ENCODE measurements at regions not wholly inside any gene's neighbourhood (a gene's known extent, or its start where the extent isn't known, plus 50 kb on each side); places are given as distances from the start of the nearest gene placed in this dataset.
"Not testable (repeated sequence)": the region's sequence is repeated elsewhere in the genome, so short reads cannot be mapped to it uniquely, and the experiment has no call there.

DNA sequence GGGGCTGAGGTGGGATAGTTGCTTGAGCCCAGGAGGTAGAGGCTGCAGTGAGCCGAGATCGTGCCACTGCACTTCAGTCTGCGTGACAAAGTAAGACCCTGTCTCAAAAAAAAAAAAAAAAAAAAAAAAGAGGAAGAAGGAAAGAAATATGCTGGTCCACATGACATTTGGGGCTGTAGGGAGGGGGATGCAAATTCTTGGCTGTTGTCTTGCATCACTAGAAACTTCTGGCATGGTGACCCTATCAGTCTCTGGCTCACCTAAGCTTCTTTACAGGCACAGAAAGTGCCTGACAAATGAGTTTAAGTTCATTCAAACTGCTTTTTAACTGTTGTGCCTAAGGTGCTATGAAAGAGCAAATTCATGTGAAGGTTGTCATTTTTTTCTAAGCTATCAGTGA lies 93.5 kb downstream of the NBPF8 start:
- H3K36me3 ChIP-seq (ENCODE audit: control insufficient read depth, insufficient read depth, low read length); DNase-seq (ENCODE audit: low read depth, low spot score); POLR2A ChIA-PET; BruUV-seq (replicated peaks); ATAC-seq; in situ Hi-C loops (cut with HindIII; ENCODE audit: low pct_unique_long_range_greater_than_20kb, low sequenced_read_pairs); H3K27ac ChIP-seq (ENCODE audit: low read length); intact Hi-C loops (cut with micrococcal nuclease; ENCODE audit: unreplicated experiment); H3K9me3 ChIP-seq (ENCODE audit: control insufficient read depth, insufficient read depth, low read depth, low read length); H3K4me1 ChIP-seq (ENCODE audit: control insufficient read depth, insufficient read depth, low read length); H3K4me3 ChIP-seq (ENCODE audit: low read depth in 2 of 2, low read length in 2 of 2); H3K27me3 ChIP-seq (ENCODE audit: control insufficient read depth, insufficient read depth, low read length); CTCF ChIA-PET: not testable (repeated sequence)

DNA sequence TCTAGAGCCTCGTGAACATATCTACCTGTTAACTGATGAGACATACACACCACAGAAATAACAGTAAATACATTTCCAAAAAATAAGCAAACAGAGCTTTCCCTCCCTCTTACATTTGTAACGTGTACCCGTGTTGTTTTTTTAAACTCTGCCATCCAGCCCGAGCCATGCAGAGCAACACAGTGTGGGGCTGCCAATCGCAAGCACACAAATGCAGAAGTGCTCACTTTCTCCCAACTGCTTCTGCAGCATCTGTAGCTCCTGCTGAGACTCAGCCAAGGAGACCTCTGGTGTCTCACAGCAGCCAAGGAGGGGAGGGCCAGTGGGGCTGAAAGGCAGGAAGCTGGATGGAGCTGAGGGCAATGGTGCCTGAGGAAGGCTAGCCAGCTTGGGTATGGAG lies 94.4 kb downstream of the NBPF8 start:
- H3K36me3 ChIP-seq (ENCODE audit: control insufficient read depth, insufficient read depth, low read length); CTCF ChIA-PET; H3K27me3 ChIP-seq (ENCODE audit: control insufficient read depth, insufficient read depth, low read length); in situ Hi-C loops (cut with HindIII; ENCODE audit: low pct_unique_long_range_greater_than_20kb, low sequenced_read_pairs); POLR2A ChIA-PET; intact Hi-C loops (cut with micrococcal nuclease; ENCODE audit: unreplicated experiment); DNase-seq (ENCODE audit: low read depth, low spot score); H3K27ac ChIP-seq (ENCODE audit: low read length); H3K9me3 ChIP-seq (ENCODE audit: control insufficient read depth, insufficient read depth, low read depth, low read length); H3K4me3 ChIP-seq (ENCODE audit: low read depth in 2 of 2, low read length in 2 of 2); BruUV-seq (replicated peaks); H3K4me1 ChIP-seq (ENCODE audit: control insufficient read depth, insufficient read depth, low read length); ATAC-seq: not testable (repeated sequence)

DNA sequence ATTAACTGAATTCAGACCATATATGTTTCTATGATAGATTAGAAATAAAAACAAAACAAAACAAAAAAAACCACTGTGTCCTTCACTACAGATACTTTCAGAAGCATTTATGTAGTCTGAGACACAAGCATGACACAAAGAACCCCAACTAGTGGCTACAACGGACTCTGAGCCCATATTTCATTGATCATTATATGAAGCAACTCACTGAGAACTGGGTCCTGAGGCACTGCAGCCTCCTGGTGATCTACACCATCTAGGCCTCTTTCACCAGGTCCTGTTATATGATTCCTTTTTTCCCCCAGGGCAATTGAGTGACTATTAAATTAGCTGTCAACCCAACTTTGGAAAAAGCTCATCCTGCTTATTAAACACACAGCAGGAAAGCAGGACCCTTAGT lies 98.3 kb downstream of the NBPF8 start:
- CTCF ChIA-PET, ATAC-seq: not testable (repeated sequence)

GRCh38 chr1:120513531-120513930 lies 98.7 kb downstream of the NBPF8 start:
- BruUV-seq (replicated peaks); H3K36me3 ChIP-seq (ENCODE audit: control insufficient read depth, insufficient read depth, low read length); H3K27me3 ChIP-seq (ENCODE audit: control insufficient read depth, insufficient read depth, low read length); intact Hi-C loops (cut with micrococcal nuclease; ENCODE audit: unreplicated experiment); ATAC-seq; DNase-seq (ENCODE audit: low read depth, low spot score); POLR2A ChIA-PET; in situ Hi-C loops (cut with HindIII; ENCODE audit: low pct_unique_long_range_greater_than_20kb, low sequenced_read_pairs); H3K27ac ChIP-seq (ENCODE audit: low read length); H3K9me3 ChIP-seq (ENCODE audit: control insufficient read depth, insufficient read depth, low read depth, low read length); H3K4me1 ChIP-seq (ENCODE audit: control insufficient read depth, insufficient read depth, low read length); CTCF ChIA-PET; H3K4me3 ChIP-seq (ENCODE audit: low read depth in 2 of 2, low read length in 2 of 2): not testable (repeated sequence)

More for the DNA sequence above, 98.3 kb downstream of the NBPF8 start:
- H3K27ac ChIP-seq (ENCODE audit: low read length); intact Hi-C loops (cut with micrococcal nuclease; ENCODE audit: unreplicated experiment); BruUV-seq (replicated peaks); DNase-seq (ENCODE audit: low read depth, low spot score); H3K27me3 ChIP-seq (ENCODE audit: control insufficient read depth, insufficient read depth, low read length); H3K4me3 ChIP-seq (ENCODE audit: low read depth in 2 of 2, low read length in 2 of 2); H3K36me3 ChIP-seq (ENCODE audit: control insufficient read depth, insufficient read depth, low read length); in situ Hi-C loops (cut with HindIII; ENCODE audit: low pct_unique_long_range_greater_than_20kb, low sequenced_read_pairs); H3K9me3 ChIP-seq (ENCODE audit: control insufficient read depth, insufficient read depth, low read depth, low read length); POLR2A ChIA-PET; H3K4me1 ChIP-seq (ENCODE audit: control insufficient read depth, insufficient read depth, low read length): not testable (repeated sequence)

DNA sequence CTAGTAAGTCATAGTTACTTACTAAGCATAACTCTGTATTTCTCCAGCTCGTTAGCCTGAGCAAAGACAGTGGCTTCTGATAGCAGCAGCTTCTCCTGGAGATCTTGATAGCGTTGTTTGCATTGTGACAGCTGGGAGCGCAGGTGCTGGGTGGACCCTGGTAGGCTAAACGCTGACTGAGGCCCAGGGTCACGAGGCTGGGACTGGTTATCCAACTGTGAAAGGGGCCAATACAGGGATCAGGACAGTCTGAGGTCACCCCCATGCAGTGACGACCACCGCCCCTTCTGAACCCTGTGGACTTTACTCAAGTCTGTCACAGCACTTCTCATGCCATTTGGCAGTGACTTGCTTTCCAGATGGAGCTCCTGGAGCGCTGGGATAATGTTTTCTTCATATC lies 104.4 kb downstream of the NBPF8 start:
- not testable (repeated sequence) for ATAC-seq

DNA sequence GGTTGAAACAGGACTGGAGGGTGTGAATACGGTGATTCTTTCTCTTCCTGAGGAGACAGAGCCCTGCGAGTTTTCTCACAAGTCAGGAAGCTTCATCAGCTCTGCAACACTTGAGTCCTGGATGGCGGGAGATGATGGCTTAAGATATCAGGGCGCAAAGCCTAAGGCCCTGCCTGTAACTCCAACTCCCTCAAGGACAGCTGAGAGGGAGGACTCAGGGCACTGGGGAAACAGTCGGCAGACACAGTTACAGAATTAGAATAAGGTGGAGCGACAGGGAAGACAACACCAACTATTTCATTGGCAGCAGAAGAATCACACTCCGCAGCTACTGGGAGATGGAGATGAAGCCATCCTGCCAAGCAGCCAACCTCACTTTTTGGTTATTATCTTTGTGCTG lies 109.6 kb downstream of the NBPF8 start:
- DNase-seq (ENCODE audit: low read depth, low spot score); H3K4me3 ChIP-seq (ENCODE audit: low read depth in 2 of 2, low read length in 2 of 2); H3K36me3 ChIP-seq (ENCODE audit: control insufficient read depth, insufficient read depth, low read length); CTCF ChIA-PET; BruUV-seq (replicated peaks); H3K4me1 ChIP-seq (ENCODE audit: control insufficient read depth, insufficient read depth, low read length); H3K27ac ChIP-seq (ENCODE audit: low read length); ATAC-seq; POLR2A ChIA-PET; in situ Hi-C loops (cut with HindIII; ENCODE audit: low pct_unique_long_range_greater_than_20kb, low sequenced_read_pairs); H3K9me3 ChIP-seq (ENCODE audit: control insufficient read depth, insufficient read depth, low read depth, low read length); intact Hi-C loops (cut with micrococcal nuclease; ENCODE audit: unreplicated experiment); H3K27me3 ChIP-seq (ENCODE audit: control insufficient read depth, insufficient read depth, low read length): not testable (repeated sequence)

More for the DNA sequence above, 104.4 kb downstream of the NBPF8 start:
- CTCF ChIA-PET; H3K27me3 ChIP-seq (ENCODE audit: control insufficient read depth, insufficient read depth, low read length); H3K36me3 ChIP-seq (ENCODE audit: control insufficient read depth, insufficient read depth, low read length); H3K9me3 ChIP-seq (ENCODE audit: control insufficient read depth, insufficient read depth, low read depth, low read length); H3K4me1 ChIP-seq (ENCODE audit: control insufficient read depth, insufficient read depth, low read length); in situ Hi-C loops (cut with HindIII; ENCODE audit: low pct_unique_long_range_greater_than_20kb, low sequenced_read_pairs); H3K4me3 ChIP-seq (ENCODE audit: low read depth in 2 of 2, low read length in 2 of 2); DNase-seq (ENCODE audit: low read depth, low spot score); intact Hi-C loops (cut with micrococcal nuclease; ENCODE audit: unreplicated experiment); H3K27ac ChIP-seq (ENCODE audit: low read length); BruUV-seq (replicated peaks); POLR2A ChIA-PET: not testable (repeated sequence)

DNA sequence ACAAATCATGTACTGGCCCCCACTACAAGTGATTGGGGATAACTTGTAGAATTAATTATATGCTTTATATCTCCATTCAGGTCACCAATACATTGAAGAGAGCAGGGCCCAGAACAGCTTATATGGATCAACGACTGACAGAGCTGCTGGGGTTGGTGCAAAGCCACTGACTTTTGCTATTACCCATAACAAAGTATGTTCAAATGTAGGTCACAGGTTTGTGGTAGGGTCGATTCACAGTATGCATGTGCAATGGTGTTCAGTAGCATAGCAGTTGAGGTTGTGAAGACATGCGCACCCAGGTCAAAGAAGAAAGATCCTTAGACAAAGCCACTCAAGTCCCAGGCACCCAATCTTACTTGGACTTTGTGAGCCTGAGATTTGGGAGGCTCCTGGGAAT lies 110.6 kb downstream of the NBPF8 start:
- H3K4me3 ChIP-seq (ENCODE audit: low read depth in 2 of 2, low read length in 2 of 2); H3K36me3 ChIP-seq (ENCODE audit: control insufficient read depth, insufficient read depth, low read length); POLR2A ChIA-PET; intact Hi-C loops (cut with micrococcal nuclease; ENCODE audit: unreplicated experiment); BruUV-seq (replicated peaks); H3K27ac ChIP-seq (ENCODE audit: low read length); H3K9me3 ChIP-seq (ENCODE audit: control insufficient read depth, insufficient read depth, low read depth, low read length); in situ Hi-C loops (cut with HindIII; ENCODE audit: low pct_unique_long_range_greater_than_20kb, low sequenced_read_pairs); H3K27me3 ChIP-seq (ENCODE audit: control insufficient read depth, insufficient read depth, low read length); DNase-seq (ENCODE audit: low read depth, low spot score); CTCF ChIA-PET; H3K4me1 ChIP-seq (ENCODE audit: control insufficient read depth, insufficient read depth, low read length); ATAC-seq: not testable (repeated sequence)

DNA sequence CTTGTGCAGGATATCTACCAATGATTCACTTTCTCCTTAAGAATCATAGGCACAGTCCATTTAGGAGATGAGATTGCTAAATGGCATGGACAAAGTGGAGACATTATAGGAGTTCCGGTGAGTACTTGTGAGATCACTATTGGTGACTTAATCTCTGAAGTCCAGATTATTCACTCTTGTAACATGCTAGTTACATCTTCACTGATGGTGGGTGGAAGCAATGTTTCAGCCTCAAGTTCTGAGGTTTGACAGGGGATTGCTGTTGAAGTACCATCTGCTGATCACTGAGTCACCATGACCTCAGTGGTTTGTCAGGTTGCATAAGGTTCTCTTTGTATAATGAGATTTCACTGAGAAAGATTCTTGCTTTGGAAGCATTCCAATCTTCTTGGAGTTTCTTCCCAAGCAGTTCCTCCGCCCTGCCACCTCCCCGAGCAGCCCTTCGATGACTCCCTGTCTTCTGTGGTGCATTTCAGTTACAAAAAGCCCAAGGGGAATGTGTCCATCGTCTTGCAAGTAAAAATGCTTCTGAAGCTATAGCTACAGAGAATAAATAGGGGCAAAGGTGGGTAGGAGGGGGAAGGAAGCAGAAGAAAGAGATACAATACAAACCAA lies 114.7 kb downstream of the NBPF8 start:
- not testable (repeated sequence) for BruUV-seq (replicated peaks)

More for the DNA sequence above, 114.7 kb downstream of the NBPF8 start:
- H3K27ac ChIP-seq (ENCODE audit: low read length); H3K4me1 ChIP-seq (ENCODE audit: control insufficient read depth, insufficient read depth, low read length); in situ Hi-C loops (cut with HindIII; ENCODE audit: low pct_unique_long_range_greater_than_20kb, low sequenced_read_pairs); H3K9me3 ChIP-seq (ENCODE audit: control insufficient read depth, insufficient read depth, low read depth, low read length); intact Hi-C loops (cut with micrococcal nuclease; ENCODE audit: unreplicated experiment); H3K4me3 ChIP-seq (ENCODE audit: low read depth in 2 of 2, low read length in 2 of 2); ATAC-seq; DNase-seq (ENCODE audit: low read depth, low spot score); CTCF ChIA-PET; H3K36me3 ChIP-seq (ENCODE audit: control insufficient read depth, insufficient read depth, low read length); H3K27me3 ChIP-seq (ENCODE audit: control insufficient read depth, insufficient read depth, low read length); POLR2A ChIA-PET: not testable (repeated sequence)

Data from Panc1 (cell line).